Activated naive CD4-positive, alpha-beta T cell treated with anti-CD3 and anti-CD28 coated beads for 36 hours (primary cell): ENCODE measurements at regions not wholly inside any gene's neighbourhood (a gene's known extent, or its start where the extent isn't known, plus 50 kb on each side); places are given as distances from the start of the nearest gene placed in this dataset.
"Not testable (repeated sequence)": the region's sequence is repeated elsewhere in the genome, so short reads cannot be mapped to it uniquely, and the experiment has no call there.

Source experiments
- CTCF ChIA-PET: fragments of 350-600 bp; sonication (Branson Sonifier 250); formaldehyde crosslinking; loops from one replicate; lab custom pipeline; 2021; ENCODE audit warnings: antibody characterized with exemption; lab: Charles Lee
- DNase-seq: peaks from one replicate; pipeline ENCODE4 v3.0.0-alpha.2; 2020
- H3K27ac Mint-ChIP-seq: one replicate; pipeline ENCODE4 v1.8.0; 2021; ENCODE audit warnings: mild to moderate bottlenecking, mixed read lengths
- H3K27me3 Mint-ChIP-seq: one replicate; pipeline ENCODE4 v1.8.0; 2021; ENCODE audit warnings: low read depth, mixed read lengths
- H3K36me3 Mint-ChIP-seq: one replicate; pipeline ENCODE4 v1.8.0; 2021; ENCODE audit warnings: low read depth, mixed read lengths
- H3K4me1 Mint-ChIP-seq: one replicate; pipeline ENCODE4 v1.8.0; 2021; ENCODE audit warnings: low read depth, mixed read lengths
- H3K4me3 Mint-ChIP-seq: one replicate; pipeline ENCODE4 v1.8.0; 2021; ENCODE audit warnings: mild to moderate bottlenecking, moderate library complexity, mixed read lengths
- H3K9me3 Mint-ChIP-seq: one replicate; pipeline ENCODE4 v1.8.0; 2021; ENCODE audit warnings: mixed read lengths
- intact Hi-C: fragments of 100-400 bp; cut with micrococcal nuclease; formaldehyde crosslinking; loops from one replicate; pipeline ENCODE4 v1.15.1; 2023

DNA sequence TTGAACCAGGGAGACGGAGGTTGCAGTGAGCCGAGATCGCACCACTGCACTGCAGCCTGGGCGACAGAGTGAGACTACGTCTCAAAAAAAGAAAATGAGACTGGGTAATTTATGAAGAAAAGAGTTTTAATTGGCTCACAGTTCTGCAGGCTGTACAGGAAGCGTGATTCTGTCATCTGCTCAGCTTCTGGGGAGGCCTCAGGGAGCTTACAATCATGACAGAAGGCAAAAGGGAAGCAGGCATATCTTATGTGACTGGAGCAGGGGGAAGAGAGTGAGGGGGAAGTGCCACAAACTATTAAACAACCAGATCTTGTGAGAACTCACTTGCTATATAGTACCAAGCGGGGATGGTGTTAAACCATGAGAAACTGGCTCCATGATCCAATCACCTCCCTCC is 1476.2 kb upstream of the DEFB115 start:
- H3K27me3 Mint-ChIP-seq, intact Hi-C loops, CTCF ChIA-PET, H3K27ac Mint-ChIP-seq, DNase-seq, H3K4me1 Mint-ChIP-seq, H3K4me3 Mint-ChIP-seq, H3K36me3 Mint-ChIP-seq: not testable (repeated sequence)
- H3K9me3 Mint-ChIP-seq, result peaks cover 22% of the 10 kb centered on the region

DNA sequence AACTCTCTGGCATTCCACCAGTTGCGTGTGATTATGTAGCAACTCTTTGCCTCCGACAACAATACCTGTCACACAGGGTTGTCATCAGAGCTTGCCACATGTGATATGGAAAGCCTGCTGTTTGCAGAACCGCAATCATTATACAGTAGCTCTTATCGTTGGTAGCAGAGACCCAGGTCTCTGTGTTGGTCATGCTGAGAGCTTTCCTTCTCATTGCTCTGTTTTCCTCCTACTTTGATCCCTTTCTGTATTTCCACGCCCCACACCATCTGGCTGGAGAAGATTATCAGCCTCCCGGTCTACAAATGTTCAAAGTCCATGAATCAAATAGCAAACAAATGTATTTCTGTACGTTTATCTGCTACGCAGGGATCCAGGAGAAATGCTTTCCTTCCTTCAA is 1475.6 kb upstream of the DEFB115 start:
- DNase-seq, H3K27me3 Mint-ChIP-seq, CTCF ChIA-PET, H3K36me3 Mint-ChIP-seq, H3K4me3 Mint-ChIP-seq, H3K4me1 Mint-ChIP-seq, H3K27ac Mint-ChIP-seq, intact Hi-C loops: not testable (repeated sequence)
- H3K9me3 Mint-ChIP-seq, result peaks cover 22% of the 10 kb centered on the region

GRCh38 chr20:29787456-29787855 is 1470.0 kb upstream of the DEFB115 start:
- H3K27me3 Mint-ChIP-seq, H3K9me3 Mint-ChIP-seq, DNase-seq, CTCF ChIA-PET, H3K4me3 Mint-ChIP-seq, H3K36me3 Mint-ChIP-seq, intact Hi-C loops, H3K4me1 Mint-ChIP-seq, H3K27ac Mint-ChIP-seq: not testable (repeated sequence)

DNA sequence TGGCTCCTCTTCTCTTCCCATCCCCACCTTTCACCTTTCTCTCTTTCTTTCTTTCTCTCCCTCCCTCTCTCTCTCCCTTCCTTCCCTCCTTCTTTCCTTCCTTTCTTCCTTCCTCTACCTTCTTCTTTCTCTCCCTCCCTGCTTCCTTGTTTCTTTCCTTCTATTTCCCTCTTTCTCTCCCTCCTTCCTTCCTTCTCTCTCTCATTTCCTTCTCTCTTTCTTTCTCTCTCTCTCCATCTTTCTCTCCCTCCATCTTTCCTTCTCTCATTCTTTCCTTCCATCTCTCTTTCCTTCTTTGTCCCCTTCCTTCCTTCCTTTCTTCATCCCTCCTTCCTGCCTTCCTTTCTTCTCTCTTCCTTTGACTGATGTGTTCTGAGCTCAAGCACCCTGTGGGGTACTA is 1467.0 kb upstream of the DEFB115 start:
- intact Hi-C loops, result no loop called here
- no peak for DNase-seq
- H3K27ac Mint-ChIP-seq, result no peak overlapping the region
- H3K27me3 Mint-ChIP-seq, result no peaks in the 10 kb centered on the region
- H3K36me3 Mint-ChIP-seq, result peaks cover 2% of the 10 kb centered on the region
- peaks cover 15% of the 10 kb centered on the region for H3K9me3 Mint-ChIP-seq
- H3K4me1 Mint-ChIP-seq, result no peaks in the 10 kb centered on the region
- CTCF ChIA-PET, result interaction anchor here (0.6 kb wide), 1 partner anchor 19 kb away, joined by 4 read pairs; no protein-coding TSS in a partner anchor
- H3K4me3 Mint-ChIP-seq, result no peak overlapping the region

DNA sequence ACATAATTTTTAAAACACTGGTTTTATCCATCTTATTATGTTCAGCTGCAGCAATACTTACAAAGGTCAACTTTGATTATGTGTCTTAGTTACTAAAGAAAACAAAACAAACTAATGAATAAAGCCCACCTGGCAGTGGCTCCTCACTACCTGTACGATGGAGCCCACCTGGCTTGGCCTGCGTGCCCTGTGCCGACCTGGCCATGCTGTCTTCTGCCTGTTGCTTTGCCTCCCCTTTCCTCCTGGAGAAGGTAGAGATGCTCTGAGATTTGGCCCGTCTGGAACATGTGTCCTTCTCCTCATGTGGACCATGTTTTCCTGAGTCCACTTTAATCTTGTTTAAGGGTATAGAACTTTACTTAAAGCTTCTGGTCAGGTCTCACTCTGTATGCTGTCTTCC is 1426.0 kb upstream of the DEFB115 start:
- intact Hi-C loops, H3K36me3 Mint-ChIP-seq, CTCF ChIA-PET, H3K4me1 Mint-ChIP-seq, H3K27ac Mint-ChIP-seq, H3K9me3 Mint-ChIP-seq, DNase-seq, H3K27me3 Mint-ChIP-seq, H3K4me3 Mint-ChIP-seq: not testable (repeated sequence)

GRCh38 chr20:29868014-29868413 is 1389.5 kb upstream of the DEFB115 start:
- H3K27ac Mint-ChIP-seq, DNase-seq, H3K4me1 Mint-ChIP-seq, CTCF ChIA-PET, H3K4me3 Mint-ChIP-seq, H3K36me3 Mint-ChIP-seq, H3K27me3 Mint-ChIP-seq: not testable (repeated sequence)
- intact Hi-C loops, result loop anchor here (10.0 kb wide), 1 partner anchor 753 kb away; no protein-coding TSS in a partner anchor
- H3K9me3 Mint-ChIP-seq, result peaks cover 11% of the 10 kb centered on the region

GRCh38 chr20:29868688-29869087 is 1388.8 kb upstream of the DEFB115 start:
- intact Hi-C loops, result loop anchor here (10.0 kb wide), 1 partner anchor 754 kb away; no protein-coding TSS in a partner anchor
- DNase-seq, H3K36me3 Mint-ChIP-seq, H3K4me3 Mint-ChIP-seq, CTCF ChIA-PET, H3K27me3 Mint-ChIP-seq, H3K4me1 Mint-ChIP-seq, H3K27ac Mint-ChIP-seq: not testable (repeated sequence)
- peaks cover 10% of the 10 kb centered on the region for H3K9me3 Mint-ChIP-seq

DNA sequence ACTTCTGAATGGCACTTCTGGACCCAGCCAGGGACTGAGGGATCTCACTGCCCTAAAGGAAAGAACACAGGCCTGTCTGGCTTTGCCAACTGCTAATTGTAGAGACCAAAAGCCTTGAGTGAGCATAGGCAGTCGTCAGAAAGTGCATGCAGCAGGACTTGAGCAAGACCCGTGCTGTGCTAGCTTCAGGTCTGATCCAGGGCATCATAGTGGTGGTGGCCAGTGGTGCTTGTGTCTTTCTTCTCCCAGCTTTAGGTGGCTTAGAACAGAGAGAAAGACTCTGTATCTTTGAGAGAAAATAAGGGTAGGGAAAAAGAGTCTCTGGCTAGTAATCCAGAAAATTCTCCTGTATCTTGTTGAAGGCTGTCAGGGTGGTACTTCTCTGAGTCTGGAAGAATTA is 1385.6 kb upstream of the DEFB115 start:
- intact Hi-C loops, CTCF ChIA-PET, H3K4me1 Mint-ChIP-seq, DNase-seq, H3K4me3 Mint-ChIP-seq, H3K36me3 Mint-ChIP-seq, H3K27me3 Mint-ChIP-seq, H3K27ac Mint-ChIP-seq: not testable (repeated sequence)
- peaks cover 14% of the 10 kb centered on the region for H3K9me3 Mint-ChIP-seq

DNA sequence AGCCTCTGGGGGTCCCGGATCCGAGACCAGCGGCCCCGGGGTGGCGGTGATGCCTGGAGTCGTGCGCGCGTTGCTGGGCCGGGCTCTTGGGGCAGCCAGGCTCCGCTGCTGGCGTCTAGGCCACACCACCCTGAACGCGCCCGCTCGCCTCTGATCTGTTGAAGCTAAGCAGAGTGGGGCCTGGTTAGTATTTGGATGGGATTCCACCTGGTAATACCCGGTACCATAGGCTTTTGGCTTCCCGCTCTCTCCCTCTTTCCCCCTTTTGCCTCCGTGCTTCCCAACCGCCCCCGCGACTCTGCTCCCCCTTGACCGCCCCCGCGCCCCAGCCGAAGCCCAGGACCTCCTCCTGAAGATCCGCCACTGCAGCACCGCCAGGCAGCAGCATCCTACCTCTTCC is 1383.5 kb upstream of the DEFB115 start:
- no peaks in the 10 kb centered on the region for H3K4me1 Mint-ChIP-seq
- no peak overlapping the region for H3K4me3 Mint-ChIP-seq
- H3K9me3 Mint-ChIP-seq, result peaks cover 21% of the 10 kb centered on the region
- intact Hi-C loops, result no loop called here
- H3K27me3 Mint-ChIP-seq, result peaks cover 9% of the 10 kb centered on the region
- DNase-seq, result peak; percentile 26
- no peak overlapping the region for H3K27ac Mint-ChIP-seq
- CTCF ChIA-PET, result no interaction called here
- peaks cover 11% of the 10 kb centered on the region for H3K36me3 Mint-ChIP-seq

GRCh38 chr20:29874476-29875202 is 1382.8 kb upstream of the DEFB115 start:
- Mint-ChIP-seq H3K9me3 (peaks cover 23% of the 10 kb centered on the region), H3K4me1 (no peaks in the 10 kb centered on the region), H3K36me3 (peaks cover 11% of the 10 kb centered on the region), H3K4me3 (no peak overlapping the region), H3K27me3 (peaks cover 9% of the 10 kb centered on the region), H3K27ac (no peak overlapping the region)
- intact Hi-C loops, result no loop called here
- DNase-seq, result no peak
- CTCF ChIA-PET, result interaction anchor here (0.6 kb wide), 1 partner anchor 1124 kb away, joined by 5 read pairs; no protein-coding TSS in a partner anchor

GRCh38 chr20:29875321-29876083 is 1382.0 kb upstream of the DEFB115 start:
- peaks cover 23% of the 10 kb centered on the region for H3K9me3 Mint-ChIP-seq
- H3K27ac Mint-ChIP-seq, H3K4me1 Mint-ChIP-seq, DNase-seq, H3K27me3 Mint-ChIP-seq, intact Hi-C loops, H3K4me3 Mint-ChIP-seq: not testable (repeated sequence)
- CTCF ChIA-PET, result interaction anchor here (0.6 kb wide), 1 partner anchor 1124 kb away, joined by 5 read pairs; no protein-coding TSS in a partner anchor
- H3K36me3 Mint-ChIP-seq, result peaks cover 11% of the 10 kb centered on the region

DNA sequence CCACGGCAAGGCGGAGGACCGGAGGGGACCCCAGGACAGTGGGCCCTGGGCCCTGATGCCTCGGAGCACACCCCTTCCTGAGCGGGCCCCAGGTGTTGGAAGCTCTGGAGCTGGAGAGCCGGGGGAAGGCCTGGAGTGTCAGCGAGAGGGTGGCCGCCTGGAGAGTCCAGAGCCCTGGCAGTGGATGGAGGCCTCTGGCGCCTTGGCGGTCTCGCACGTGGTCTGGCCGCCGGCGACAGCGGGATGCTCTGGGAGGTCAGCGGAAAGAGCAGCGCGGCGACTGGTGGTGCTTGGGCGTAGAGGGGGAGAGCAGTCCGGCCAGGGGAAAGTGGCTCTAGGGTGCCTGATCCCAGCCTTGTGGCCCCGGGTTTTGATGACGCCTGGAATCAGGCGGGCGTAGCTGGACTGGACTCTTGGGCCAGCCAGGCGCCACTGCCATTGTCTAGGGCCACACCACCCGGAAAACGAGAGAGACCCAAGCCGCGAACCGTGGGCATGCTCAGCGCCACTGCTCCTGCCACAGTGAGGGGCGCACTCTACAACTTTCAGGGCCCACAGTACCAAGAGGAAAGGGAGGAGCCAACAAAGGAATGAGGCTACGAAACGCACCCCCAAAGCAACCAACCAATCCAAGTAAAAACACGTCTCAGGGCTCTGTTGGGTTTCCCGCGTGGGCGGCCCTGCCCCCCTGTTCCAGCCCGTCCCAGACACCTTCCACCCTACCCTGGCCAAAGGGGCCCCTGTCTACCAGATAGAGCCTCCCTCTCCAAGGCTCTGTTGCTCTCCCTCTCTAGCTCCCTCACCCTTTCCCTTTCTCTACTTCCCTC is 1381.2 kb upstream of the DEFB115 start:
- H3K9me3 Mint-ChIP-seq, result peaks cover 23% of the 10 kb centered on the region
- H3K4me1 Mint-ChIP-seq, CTCF ChIA-PET, H3K27me3 Mint-ChIP-seq, intact Hi-C loops, DNase-seq, H3K27ac Mint-ChIP-seq, H3K4me3 Mint-ChIP-seq: not testable (repeated sequence)
- peaks cover 11% of the 10 kb centered on the region for H3K36me3 Mint-ChIP-seq
